Mesothelial cell of epicardium (in vitro differentiated cells): ENCODE measurements at regions not wholly inside any gene's neighbourhood (a gene's known extent, or its start where the extent isn't known, plus 50 kb on each side); places are given as distances from the start of the nearest gene placed in this dataset.

Source experiments
- DNase-seq, 2 experiments: peaks; one replicate each; pipeline ENCODE4 v3.0.0; 2021; ENCODE audit warnings: low spot score in 2 of 2; ENCODE audit not compliant: unreplicated experiment in 2 of 2
- H3K27ac Mint-ChIP-seq: 2 replicates; pipeline ENCODE4 v1.8.0; 2021; ENCODE audit warnings: mixed read lengths
- H3K27me3 Mint-ChIP-seq: 2 replicates; pipeline ENCODE4 v1.8.0; 2021; ENCODE audit warnings: low read depth, mixed read lengths
- H3K36me3 Mint-ChIP-seq: 2 replicates; pipeline ENCODE4 v1.8.0; 2021; ENCODE audit warnings: mixed read lengths
- H3K4me1 Mint-ChIP-seq: 2 replicates; pipeline ENCODE4 v1.8.0; 2021; ENCODE audit warnings: mixed read lengths
- H3K4me3 Mint-ChIP-seq: 2 replicates; pipeline ENCODE4 v1.8.0; 2021; ENCODE audit warnings: mild to moderate bottlenecking, moderate library complexity, mixed read lengths
- H3K9me3 Mint-ChIP-seq: 2 replicates; pipeline ENCODE4 v1.8.0; 2021; ENCODE audit warnings: mixed read lengths
- TF ChIP-seq, protein P1 (sequence below): fragments of 200-600 bp; sonication (generic); IDR thresholded peaks from one replicate; pipeline ENCODE4 v1.5.0; 2021; ENCODE audit warnings: antibody characterized with exemption; ENCODE audit not compliant: unreplicated experiment

DNA sequence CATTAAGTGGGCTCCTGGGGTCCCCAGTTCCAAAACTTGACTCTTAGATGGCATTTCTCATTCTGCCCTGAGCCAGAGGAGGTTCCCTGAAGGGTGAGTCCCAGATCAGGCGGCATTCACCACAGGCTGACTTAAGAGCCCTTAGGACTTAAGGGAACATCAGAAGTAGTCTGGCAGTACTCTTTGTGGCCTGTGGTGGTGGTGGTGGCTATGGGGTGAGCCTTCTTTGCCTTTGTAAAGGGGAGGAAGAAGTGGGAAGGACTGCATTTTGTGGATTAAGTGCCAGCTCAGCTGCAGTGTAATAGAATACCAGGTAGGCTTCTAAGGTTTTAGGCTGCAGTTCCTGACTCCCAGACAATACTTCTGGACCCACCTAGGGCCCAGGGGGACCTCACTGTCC is 186.5 kb upstream of the KCTD3 start:
- no peak for DNase-seq
- Mint-ChIP-seq H3K36me3 (no peaks in the 10 kb centered on the region), H3K4me3 (no peak overlapping the region), H3K4me1 (peaks cover 13% of the 10 kb centered on the region), H3K27me3 (no peaks in the 10 kb centered on the region), H3K9me3 (peaks cover 5% of the 10 kb centered on the region), H3K27ac (no peak overlapping the region)
- TF ChIP-seq, protein P1, sequence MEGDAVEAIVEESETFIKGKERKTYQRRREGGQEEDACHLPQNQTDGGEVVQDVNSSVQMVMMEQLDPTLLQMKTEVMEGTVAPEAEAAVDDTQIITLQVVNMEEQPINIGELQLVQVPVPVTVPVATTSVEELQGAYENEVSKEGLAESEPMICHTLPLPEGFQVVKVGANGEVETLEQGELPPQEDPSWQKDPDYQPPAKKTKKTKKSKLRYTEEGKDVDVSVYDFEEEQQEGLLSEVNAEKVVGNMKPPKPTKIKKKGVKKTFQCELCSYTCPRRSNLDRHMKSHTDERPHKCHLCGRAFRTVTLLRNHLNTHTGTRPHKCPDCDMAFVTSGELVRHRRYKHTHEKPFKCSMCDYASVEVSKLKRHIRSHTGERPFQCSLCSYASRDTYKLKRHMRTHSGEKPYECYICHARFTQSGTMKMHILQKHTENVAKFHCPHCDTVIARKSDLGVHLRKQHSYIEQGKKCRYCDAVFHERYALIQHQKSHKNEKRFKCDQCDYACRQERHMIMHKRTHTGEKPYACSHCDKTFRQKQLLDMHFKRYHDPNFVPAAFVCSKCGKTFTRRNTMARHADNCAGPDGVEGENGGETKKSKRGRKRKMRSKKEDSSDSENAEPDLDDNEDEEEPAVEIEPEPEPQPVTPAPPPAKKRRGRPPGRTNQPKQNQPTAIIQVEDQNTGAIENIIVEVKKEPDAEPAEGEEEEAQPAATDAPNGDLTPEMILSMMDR, result no peak

DNA sequence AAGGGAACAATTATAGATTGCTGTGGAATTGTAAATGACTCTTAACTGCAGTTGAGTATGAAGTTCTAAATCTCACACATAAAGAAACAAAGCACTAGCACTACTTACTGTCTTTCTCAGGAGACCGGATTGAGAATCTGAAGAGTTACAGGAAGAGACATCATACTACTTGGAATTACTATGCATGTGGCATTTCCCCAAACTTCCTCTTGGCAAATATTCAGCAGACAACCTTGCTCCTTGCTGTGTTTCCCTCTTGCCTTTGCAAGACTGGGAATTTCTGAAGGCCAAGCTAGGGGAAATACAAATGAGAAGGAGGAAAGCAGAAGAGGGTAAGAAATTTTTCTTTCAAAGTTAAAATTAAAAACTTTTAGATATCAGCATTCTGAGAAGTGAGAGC is 173.6 kb upstream of the KCTD3 start:
- Mint-ChIP-seq H3K27me3 (no peaks in the 10 kb centered on the region), H3K4me1 (peaks cover 4% of the 10 kb centered on the region), H3K27ac (no peak overlapping the region), H3K4me3 (no peak overlapping the region), H3K9me3 (peaks cover 20% of the 10 kb centered on the region), H3K36me3 (no peaks in the 10 kb centered on the region)
- no peak for DNase-seq
- TF ChIP-seq, protein P1, result no peak

DNA sequence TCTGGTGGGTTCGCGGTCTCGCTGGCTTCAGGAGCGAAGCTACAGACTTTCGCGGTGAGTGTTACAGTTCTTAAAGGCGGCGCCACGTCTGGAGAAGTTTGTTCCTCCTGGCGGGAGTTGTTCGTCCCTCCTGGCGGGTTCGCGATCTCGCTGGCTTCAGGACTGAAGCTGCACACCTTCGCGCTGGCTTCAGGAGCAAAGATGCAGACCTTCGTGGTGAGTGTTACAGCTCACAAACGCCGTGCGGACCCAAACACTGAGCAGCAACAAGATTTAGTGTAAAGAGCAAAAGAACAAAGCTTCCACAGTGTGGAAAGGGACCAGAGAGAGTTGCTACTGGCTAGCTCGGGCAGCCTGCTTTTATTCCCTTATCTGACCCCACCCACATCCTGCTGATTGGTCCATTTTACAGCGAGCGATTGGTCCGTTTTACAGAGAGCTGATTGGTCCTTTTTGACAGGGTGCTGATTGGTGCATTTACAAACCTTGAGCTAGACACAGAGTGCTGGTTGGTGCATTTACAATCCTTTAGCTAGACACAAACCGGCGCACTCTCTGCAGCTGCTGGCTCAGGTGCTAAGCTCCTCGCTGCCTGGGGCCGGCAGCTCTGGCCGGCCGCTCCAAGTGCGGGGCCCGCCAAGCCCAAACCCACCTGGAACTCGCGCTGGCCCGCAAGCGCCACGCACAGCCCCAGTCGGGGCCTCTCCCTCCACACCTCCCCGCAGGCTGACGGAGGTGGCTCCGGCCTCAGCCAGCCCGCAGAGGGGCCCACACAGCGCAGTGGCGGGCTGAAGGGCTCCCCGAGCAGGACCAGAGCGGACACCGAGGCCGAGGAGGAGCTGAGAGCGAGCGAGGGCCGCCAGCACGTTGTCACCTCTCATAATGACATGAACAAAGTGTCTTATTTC is 172.8 kb upstream of the KCTD3 start:
- DNase-seq, result no peak
- Mint-ChIP-seq H3K4me3 (no peak overlapping the region), H3K36me3 (no peaks in the 10 kb centered on the region), H3K27me3 (no peaks in the 10 kb centered on the region), H3K9me3 (peaks cover 20% of the 10 kb centered on the region), H3K4me1 (peaks cover 4% of the 10 kb centered on the region), H3K27ac (no peak overlapping the region)
- TF ChIP-seq, protein P1, result no peak

DNA sequence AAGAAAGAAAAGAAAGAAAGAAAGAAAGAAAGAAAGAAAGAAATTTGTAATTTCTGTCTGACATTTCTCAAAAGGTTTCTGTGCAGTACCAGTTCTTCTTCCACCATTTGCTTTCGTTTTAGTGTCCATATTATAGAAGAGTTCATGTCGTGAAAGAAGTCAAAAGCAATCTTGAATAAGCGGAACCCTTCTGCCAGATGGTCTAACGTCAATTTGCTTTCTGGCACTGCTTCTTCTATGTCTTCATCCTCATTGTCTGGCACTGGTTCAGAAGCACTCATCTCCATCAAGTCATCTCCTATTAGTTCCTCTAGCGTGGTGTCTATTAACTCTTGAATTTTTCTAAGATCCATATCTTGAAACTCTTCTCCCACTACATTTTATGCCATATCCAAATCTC is 170.0 kb upstream of the KCTD3 start:
- Mint-ChIP-seq H3K4me1 (peaks cover 9% of the 10 kb centered on the region), H3K4me3 (no peak overlapping the region), H3K27ac (no peak overlapping the region), H3K27me3 (no peaks in the 10 kb centered on the region), H3K36me3 (no peaks in the 10 kb centered on the region), H3K9me3 (peaks cover 20% of the 10 kb centered on the region)
- no peak for DNase-seq
- TF ChIP-seq, protein P1, result no peak

DNA sequence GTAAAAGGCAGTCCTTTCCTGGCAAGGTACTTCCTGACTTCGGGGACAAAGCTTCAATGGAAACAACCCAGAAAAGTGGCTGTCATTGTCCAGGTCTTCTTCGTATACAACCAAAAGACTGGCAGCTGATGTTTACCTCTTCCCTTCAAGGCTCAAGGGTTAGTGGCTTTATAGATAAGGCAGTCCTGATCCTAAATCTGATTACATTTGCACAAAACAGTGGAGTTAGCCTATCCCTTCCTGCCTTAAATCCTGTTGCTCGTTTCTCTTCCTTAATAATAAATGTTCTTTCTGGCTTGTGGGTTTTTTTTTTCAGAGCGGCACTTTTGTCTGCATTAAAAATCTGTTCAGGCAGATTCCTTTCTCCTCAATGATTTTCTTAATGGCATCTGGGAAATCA is 169.3 kb upstream of the KCTD3 start:
- peaks cover 20% of the 10 kb centered on the region for H3K9me3 Mint-ChIP-seq
- no peaks in the 10 kb centered on the region for H3K27me3 Mint-ChIP-seq
- DNase-seq, result no peak
- peaks cover 11% of the 10 kb centered on the region for H3K4me1 Mint-ChIP-seq
- no peak overlapping the region for H3K4me3 Mint-ChIP-seq
- H3K27ac Mint-ChIP-seq, result no peak overlapping the region
- TF ChIP-seq, protein P1, result no peak
- H3K36me3 Mint-ChIP-seq, result no peaks in the 10 kb centered on the region
